ENCODE measurements at regions not wholly inside any gene's neighbourhood (a gene's known extent, or its start where the extent isn't known, plus 50 kb on each side); places are given as distances from the start of the nearest gene placed in this dataset.
A peak's percentile ranks its signal among the peaks of the same experiment; 100 is the strongest.

GRCh38 chr2:16722677-16723076 is 57.0 kb upstream of the CYRIA start:
- TF ChIP-seq CTCF (IDR thresholded peaks at IDR 0.05) (peak; percentile 25), EZH2 (IDR thresholded peaks at IDR 0.05) (no peak), EZH2phosphoT487 (IDR thresholded peaks at IDR 0.05) (no peak)

All from neural progenitor cell (in vitro differentiated cells).